DND-41 (cell line): ENCODE measurements at regions not wholly inside any gene's neighbourhood (a gene's known extent, or its start where the extent isn't known, plus 50 kb on each side); places are given as distances from the start of the nearest gene placed in this dataset.
"Not testable (repeated sequence)": the region's sequence is repeated elsewhere in the genome, so short reads cannot be mapped to it uniquely, and the experiment has no call there.

Experiments used
- ATAC-seq: fragments of 200-7000 bp; cut with Tn5 transposase; 3 replicates; pipeline ENCODE4 v1.9.1; 2021; ENCODE audit warnings: low read depth; ENCODE audit not compliant: insufficient read depth
- DNase-seq: peaks from one replicate; pipeline ENCODE4 v3.0.0-alpha.2; 2020
- H2AFZ ChIP-seq: 2 replicates; pipeline ENCODE4 v1.6.0; 2012; ENCODE audit warnings: low read depth, low read length
- H3K27ac ChIP-seq: 2 replicates; pipeline ENCODE4 v1.5.1; 2012; ENCODE audit warnings: low read length, inconsistent platforms
- H3K27me3 ChIP-seq: fragments of 200-600 bp; sonication (generic); 2 replicates; pipeline ENCODE4 v1.6.0; 2012; ENCODE audit warnings: low read length, mild to moderate bottlenecking, inconsistent platforms; ENCODE audit not compliant: insufficient read depth, poor library complexity
- H3K36me3 ChIP-seq: 2 replicates; pipeline ENCODE4 v1.5.1; 2012; ENCODE audit warnings: low read length, inconsistent platforms; ENCODE audit not compliant: insufficient read depth
- H3K4me1 ChIP-seq: 2 replicates; pipeline ENCODE4 v1.5.1; 2012; ENCODE audit warnings: mild to moderate bottlenecking, low read length; ENCODE audit not compliant: insufficient read depth
- H3K4me2 ChIP-seq: 2 replicates; pipeline ENCODE4 v1.6.0; 2012; ENCODE audit warnings: mild to moderate bottlenecking, moderate library complexity, low read length, inconsistent platforms; ENCODE audit not compliant: insufficient read depth
- H3K4me3 ChIP-seq, 2 experiments: fragments of 200-600 bp in 1 of 2; shearing (Covaris generic) in 1 of 2; 2 replicates each; pipeline ENCODE4 v1.5.1; 2012 to 2016; ENCODE audit warnings: inconsistent platforms in 2 of 2, low read length in 2 of 2, mild to moderate bottlenecking in 2 of 2, low read depth in 1 of 2, moderate library complexity in 1 of 2
- H3K79me2 ChIP-seq: 2 replicates; pipeline ENCODE4 v1.6.0; 2012; ENCODE audit warnings: low read length, inconsistent platforms; ENCODE audit not compliant: insufficient read depth
- H3K9ac ChIP-seq: 2 replicates; pipeline ENCODE4 v1.6.0; 2012; ENCODE audit warnings: low read depth, mild to moderate bottlenecking, inconsistent platforms, low read length, moderate library complexity
- H3K9me3 ChIP-seq: 2 replicates; pipeline ENCODE4 v1.5.1; 2012; ENCODE audit warnings: low read length, moderate library complexity, mild to moderate bottlenecking, inconsistent platforms; ENCODE audit not compliant: insufficient read depth, severe bottlenecking
- H4K20me1 ChIP-seq: 2 replicates; pipeline ENCODE4 v1.6.0; 2012; ENCODE audit warnings: low read length; ENCODE audit not compliant: insufficient read depth
- CTCF ChIP-seq: IDR thresholded peaks from 2 replicates; pipeline ENCODE4 v1.5.1; 2012; ENCODE audit warnings: borderline replicate concordance, low read length, moderate library complexity, mild to moderate bottlenecking; ENCODE audit not compliant: poor library complexity, severe bottlenecking; ENCODE audit errors: extremely low read depth
- EZH2 ChIP-seq: IDR thresholded peaks from 3 replicates; pipeline ENCODE4 v1.6.1; 2012; ENCODE audit warnings: borderline replicate concordance, low read depth, mild to moderate bottlenecking, moderate library complexity, low read length, inconsistent platforms; ENCODE audit not compliant: severe bottlenecking

GRCh38 chr4:189235599-189235998 is 705.1 kb upstream of the FRG1 start:
- TF ChIP-seq CTCF (no peak), EZH2 (no peak)
- Histone ChIP-seq H3K36me3 (no peaks in the 10 kb centered on the region), H3K79me2 (no peaks in the 10 kb centered on the region), H3K27me3 (no peaks in the 10 kb centered on the region), H3K4me3 (no peak overlapping the region), H4K20me1 (no peaks in the 10 kb centered on the region), H3K4me1 (no peaks in the 10 kb centered on the region), H3K9ac (no peak overlapping the region), H3K9me3 (peaks cover 8% of the 10 kb centered on the region), H2AFZ (no peak overlapping the region), H3K4me2 (no peak overlapping the region), H3K27ac (no peak overlapping the region)
- ATAC-seq (no peak), DNase-seq (no peak)

- H3K4me2 ChIP-seq, H3K27me3 ChIP-seq, H2AFZ ChIP-seq, H3K27ac ChIP-seq, H4K20me1 ChIP-seq, H3K79me2 ChIP-seq, H3K4me1 ChIP-seq, ATAC-seq, H3K4me3 ChIP-seq, DNase-seq, H3K36me3 ChIP-seq, H3K9me3 ChIP-seq, H3K9ac ChIP-seq: not testable (repeated sequence)
Observed at GRCh38 chr4:189236321-189236720, 704.4 kb upstream of the FRG1 start.

GRCh38 chr4:189237340-189237739 is 703.3 kb upstream of the FRG1 start:
- H3K27ac ChIP-seq: no peak overlapping the region
- no peak overlapping the region for H3K9ac ChIP-seq
- no peaks in the 10 kb centered on the region for H3K79me2 ChIP-seq
- no peaks in the 10 kb centered on the region for H3K27me3 ChIP-seq
- H2AFZ ChIP-seq: no peak overlapping the region
- TF ChIP-seq EZH2 (no peak), CTCF (no peak)
- DNase-seq: no peak
- no peaks in the 10 kb centered on the region for H3K36me3 ChIP-seq
- peaks cover 8% of the 10 kb centered on the region for H3K9me3 ChIP-seq
- no peak overlapping the region for H3K4me3 ChIP-seq
- no peak overlapping the region for H3K4me2 ChIP-seq
- no peaks in the 10 kb centered on the region for H3K4me1 ChIP-seq
- ATAC-seq: no peak
- no peaks in the 10 kb centered on the region for H4K20me1 ChIP-seq

- ATAC-seq (no peak), DNase-seq (no peak)
- H3K4me3 ChIP-seq: no peak overlapping the region
- H4K20me1 ChIP-seq: no peaks in the 10 kb centered on the region
- no peaks in the 10 kb centered on the region for H3K4me1 ChIP-seq
- H3K79me2 ChIP-seq: no peaks in the 10 kb centered on the region
- H3K36me3 ChIP-seq: no peaks in the 10 kb centered on the region
- TF ChIP-seq EZH2 (no peak), CTCF (no peak)
- no peak overlapping the region for H3K4me2 ChIP-seq
- H2AFZ ChIP-seq: no peak overlapping the region
- H3K9ac ChIP-seq: no peak overlapping the region
- no peaks in the 10 kb centered on the region for H3K9me3 ChIP-seq
- H3K27me3 ChIP-seq: no peaks in the 10 kb centered on the region
- H3K27ac ChIP-seq: no peak overlapping the region
Observed at GRCh38 chr4:189255636-189256035, 685.0 kb upstream of the FRG1 start.
